ENCODE measurements at regions not wholly inside any gene's neighbourhood (a gene's known extent, or its start where the extent isn't known, plus 50 kb on each side); places are given as distances from the start of the nearest gene placed in this dataset.

DNA sequence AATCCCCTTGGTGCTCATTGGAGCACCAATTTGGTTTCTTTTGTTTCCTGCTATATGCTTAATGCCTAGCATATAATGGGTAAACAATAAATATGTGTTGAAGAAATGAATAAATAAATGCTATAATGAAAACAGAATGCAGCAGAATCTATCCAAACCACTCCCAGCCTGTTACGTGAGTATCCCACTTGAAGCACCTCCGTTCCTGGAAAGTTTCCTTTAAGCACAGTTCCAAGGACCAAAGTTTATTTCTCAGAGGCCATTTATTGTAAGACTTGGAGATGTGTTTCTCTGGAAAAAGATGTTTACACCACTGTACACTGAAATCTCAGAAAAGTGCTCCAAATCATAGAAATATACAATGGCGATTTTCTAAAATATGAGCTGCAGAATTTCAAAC is 187.0 kb downstream of the SOX9 start:
- TF ChIP-seq, protein P1, sequence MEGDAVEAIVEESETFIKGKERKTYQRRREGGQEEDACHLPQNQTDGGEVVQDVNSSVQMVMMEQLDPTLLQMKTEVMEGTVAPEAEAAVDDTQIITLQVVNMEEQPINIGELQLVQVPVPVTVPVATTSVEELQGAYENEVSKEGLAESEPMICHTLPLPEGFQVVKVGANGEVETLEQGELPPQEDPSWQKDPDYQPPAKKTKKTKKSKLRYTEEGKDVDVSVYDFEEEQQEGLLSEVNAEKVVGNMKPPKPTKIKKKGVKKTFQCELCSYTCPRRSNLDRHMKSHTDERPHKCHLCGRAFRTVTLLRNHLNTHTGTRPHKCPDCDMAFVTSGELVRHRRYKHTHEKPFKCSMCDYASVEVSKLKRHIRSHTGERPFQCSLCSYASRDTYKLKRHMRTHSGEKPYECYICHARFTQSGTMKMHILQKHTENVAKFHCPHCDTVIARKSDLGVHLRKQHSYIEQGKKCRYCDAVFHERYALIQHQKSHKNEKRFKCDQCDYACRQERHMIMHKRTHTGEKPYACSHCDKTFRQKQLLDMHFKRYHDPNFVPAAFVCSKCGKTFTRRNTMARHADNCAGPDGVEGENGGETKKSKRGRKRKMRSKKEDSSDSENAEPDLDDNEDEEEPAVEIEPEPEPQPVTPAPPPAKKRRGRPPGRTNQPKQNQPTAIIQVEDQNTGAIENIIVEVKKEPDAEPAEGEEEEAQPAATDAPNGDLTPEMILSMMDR (conservative IDR thresholded peaks at IDR 0.05; ENCODE audit: low read depth in 2 of 2), result no peak
- TF ChIP-seq POLR2AphosphoS5 (IDR thresholded peaks at IDR 0.05; ENCODE audit: low read depth) (no peak), EZH2 (IDR thresholded peaks at IDR 0.05; ENCODE audit: low read depth, unreplicated experiment) (no peak), EZH2phosphoT487 (IDR thresholded peaks at IDR 0.05; ENCODE audit: unreplicated experiment) (no peak)
- TF ChIP-seq, protein P2, sequence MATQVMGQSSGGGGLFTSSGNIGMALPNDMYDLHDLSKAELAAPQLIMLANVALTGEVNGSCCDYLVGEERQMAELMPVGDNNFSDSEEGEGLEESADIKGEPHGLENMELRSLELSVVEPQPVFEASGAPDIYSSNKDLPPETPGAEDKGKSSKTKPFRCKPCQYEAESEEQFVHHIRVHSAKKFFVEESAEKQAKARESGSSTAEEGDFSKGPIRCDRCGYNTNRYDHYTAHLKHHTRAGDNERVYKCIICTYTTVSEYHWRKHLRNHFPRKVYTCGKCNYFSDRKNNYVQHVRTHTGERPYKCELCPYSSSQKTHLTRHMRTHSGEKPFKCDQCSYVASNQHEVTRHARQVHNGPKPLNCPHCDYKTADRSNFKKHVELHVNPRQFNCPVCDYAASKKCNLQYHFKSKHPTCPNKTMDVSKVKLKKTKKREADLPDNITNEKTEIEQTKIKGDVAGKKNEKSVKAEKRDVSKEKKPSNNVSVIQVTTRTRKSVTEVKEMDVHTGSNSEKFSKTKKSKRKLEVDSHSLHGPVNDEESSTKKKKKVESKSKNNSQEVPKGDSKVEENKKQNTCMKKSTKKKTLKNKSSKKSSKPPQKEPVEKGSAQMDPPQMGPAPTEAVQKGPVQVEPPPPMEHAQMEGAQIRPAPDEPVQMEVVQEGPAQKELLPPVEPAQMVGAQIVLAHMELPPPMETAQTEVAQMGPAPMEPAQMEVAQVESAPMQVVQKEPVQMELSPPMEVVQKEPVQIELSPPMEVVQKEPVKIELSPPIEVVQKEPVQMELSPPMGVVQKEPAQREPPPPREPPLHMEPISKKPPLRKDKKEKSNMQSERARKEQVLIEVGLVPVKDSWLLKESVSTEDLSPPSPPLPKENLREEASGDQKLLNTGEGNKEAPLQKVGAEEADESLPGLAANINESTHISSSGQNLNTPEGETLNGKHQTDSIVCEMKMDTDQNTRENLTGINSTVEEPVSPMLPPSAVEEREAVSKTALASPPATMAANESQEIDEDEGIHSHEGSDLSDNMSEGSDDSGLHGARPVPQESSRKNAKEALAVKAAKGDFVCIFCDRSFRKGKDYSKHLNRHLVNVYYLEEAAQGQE (IDR thresholded peaks at IDR 0.05; ENCODE audit: unreplicated experiment), result no peak

Measured in GM23338 (cell line).